GM23248 (cell line): ENCODE measurements at regions not wholly inside any gene's neighbourhood (a gene's known extent, or its start where the extent isn't known, plus 50 kb on each side); places are given as distances from the start of the nearest gene placed in this dataset.
"Not testable (repeated sequence)": the region's sequence is repeated elsewhere in the genome, so short reads cannot be mapped to it uniquely, and the experiment has no call there.

Source experiments
- DNase-seq: peaks from one replicate; pipeline ENCODE4 v3.0.0-alpha.2; 2015
- H2AFZ ChIP-seq: fragments of 200-600 bp; sonication (generic); 2 replicates; pipeline ENCODE4 v1.6.1; 2016; ENCODE audit warnings: antibody characterized with exemption
- H3F3A ChIP-seq: fragments of 200-600 bp; sonication (generic); 2 replicates; pipeline ENCODE4 v1.6.1; 2016; ENCODE audit warnings: mild to moderate bottlenecking, antibody characterized with exemption, mixed run types; ENCODE audit not compliant: insufficient read depth
- H3K27ac ChIP-seq: fragments of 200-600 bp; sonication (generic); 2 replicates; pipeline ENCODE4 v1.5.1; 2016; ENCODE audit warnings: mild to moderate bottlenecking
- H3K27me3 ChIP-seq: fragments of 200-600 bp; sonication (generic); replicated peaks from 2 replicates; pipeline ENCODE4 v1.6.1; 2016; ENCODE audit warnings: mild to moderate bottlenecking; ENCODE audit not compliant: insufficient read depth
- H3K36me3 ChIP-seq: fragments of 200-600 bp; sonication (generic); 2 replicates; pipeline ENCODE4 v1.6.1; 2016; ENCODE audit warnings: low read depth, mild to moderate bottlenecking
- H3K4me1 ChIP-seq: fragments of 200-600 bp; sonication (generic); 2 replicates; pipeline ENCODE4 v1.6.1; 2016; ENCODE audit warnings: mild to moderate bottlenecking; ENCODE audit not compliant: insufficient read depth
- H3K4me2 ChIP-seq: fragments of 200-600 bp; sonication (generic); one replicate; pipeline ENCODE4 v1.6.1; 2016; ENCODE audit warnings: mild to moderate bottlenecking; ENCODE audit not compliant: unreplicated experiment
- H3K4me3 ChIP-seq: fragments of 200-600 bp; sonication (generic); 2 replicates; pipeline ENCODE4 v1.5.1; 2016; ENCODE audit warnings: mild to moderate bottlenecking
- H3K79me2 ChIP-seq: fragments of 200-600 bp; sonication (generic); 2 replicates; pipeline ENCODE4 v1.6.1; 2016; ENCODE audit warnings: mild to moderate bottlenecking; ENCODE audit not compliant: insufficient read depth
- H3K9ac ChIP-seq: fragments of 200-600 bp; sonication (generic); 2 replicates; pipeline ENCODE4 v1.6.1; 2016; ENCODE audit warnings: mild to moderate bottlenecking
- H3K9me2 ChIP-seq: fragments of 200-600 bp; sonication (generic); 2 replicates; pipeline ENCODE4 v1.6.1; 2016; ENCODE audit warnings: mixed run types, mild to moderate bottlenecking, moderate library complexity; ENCODE audit not compliant: insufficient read depth
- H3K9me3 ChIP-seq: fragments of 200-600 bp; sonication (generic); one replicate; pipeline ENCODE4 v1.6.1; 2017; ENCODE audit warnings: low read depth
- H4K20me1 ChIP-seq: fragments of 200-600 bp; sonication (generic); 2 replicates; pipeline ENCODE4 v1.6.0; 2016; ENCODE audit not compliant: insufficient read depth
- EZH2 ChIP-seq: fragments of 200-600 bp; sonication (generic); IDR thresholded peaks from 2 replicates; pipeline ENCODE4 v1.6.1; 2018; ENCODE audit warnings: antibody characterized with exemption, mild to moderate bottlenecking; ENCODE audit not compliant: insufficient read depth, poor library complexity, severe bottlenecking
- EZH2phosphoT487 ChIP-seq: fragments of 200-600 bp; sonication (generic); IDR thresholded peaks from 2 replicates; pipeline ENCODE4 v1.6.1; 2018; ENCODE audit warnings: antibody characterized with exemption, moderate library complexity, mild to moderate bottlenecking, low read depth; ENCODE audit not compliant: insufficient read depth
- WGBS, 2 experiments: methylation state at CpG; one replicate each; pipeline ENCODE4 v1.1.6; 2015 to 2017; ENCODE audit warnings: low lambda C conversion rate in 2 of 2, low coverage in 1 of 2; ENCODE audit errors: missing lambda C conversion rate in 2 of 2; 5-methylcytosine and 5-hydroxymethylcytosine counted together
- in situ Hi-C: fragments of 300-500 bp; cut with MboI; formaldehyde crosslinking; loops from 2 replicates; pipeline ENCODE4 v1.15.0; 2020

DNA sequence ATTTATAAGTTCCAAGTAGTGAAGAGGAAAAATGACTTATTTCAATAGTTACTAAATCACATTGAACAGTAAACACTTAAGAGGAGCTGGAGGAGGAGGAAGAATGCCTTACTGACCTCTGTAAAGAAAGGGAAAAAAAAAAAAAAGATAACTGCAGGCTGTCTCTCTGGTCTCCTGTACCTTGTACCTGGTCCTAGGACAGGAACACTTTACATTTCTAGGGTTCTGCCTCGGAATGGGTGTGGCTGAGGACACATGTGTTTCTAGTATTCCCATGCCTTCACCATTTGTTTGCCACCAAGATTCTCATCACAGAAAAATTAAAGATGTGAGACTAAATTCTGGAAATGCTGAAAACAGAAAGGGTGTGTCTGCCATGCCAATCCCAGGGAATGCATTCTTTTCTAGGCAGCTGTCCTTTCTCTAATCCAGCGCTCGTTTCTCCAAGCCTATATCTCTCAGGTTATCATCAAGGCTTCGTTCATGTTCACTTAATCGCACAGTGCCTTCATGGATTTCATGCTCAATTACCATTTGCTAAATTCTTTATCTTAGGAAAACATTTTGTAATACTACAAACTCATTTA lies 1208.3 kb downstream of the OTOL1 start:
- WGBS, 2 experiments, result 31 to 40% methylated on average over 5 of the region's 5 CpGs
- peak overlapping the region; percentile 48; the same call in 1 of the 2 replicates for H2AFZ ChIP-seq

DNA sequence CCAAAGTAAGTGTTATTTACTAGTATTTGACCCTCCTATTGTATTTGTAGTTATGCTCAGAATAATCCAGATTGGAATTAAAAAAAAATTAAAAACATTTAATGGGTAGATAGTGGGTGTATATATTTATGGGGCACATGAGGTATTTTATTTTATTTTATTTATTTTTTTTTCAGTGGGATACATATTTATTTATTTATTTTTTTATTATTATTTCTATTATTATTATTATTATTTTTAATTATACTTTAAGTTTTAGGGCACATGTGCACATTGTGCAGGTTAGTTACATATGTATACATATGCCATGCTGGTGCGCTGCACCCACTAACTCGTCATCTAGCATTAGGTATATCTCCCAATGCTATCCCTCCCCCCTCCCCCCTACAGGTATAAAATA lies 1211.8 kb downstream of the OTOL1 start:
- H3K4me1 ChIP-seq, H3K4me2 ChIP-seq, H3K4me3 ChIP-seq, H3K36me3 ChIP-seq, H3K9ac ChIP-seq, H2AFZ ChIP-seq, DNase-seq, H3F3A ChIP-seq, H3K27me3 ChIP-seq, in situ Hi-C loops, H4K20me1 ChIP-seq, H3K9me2 ChIP-seq, H3K27ac ChIP-seq, H3K79me2 ChIP-seq, H3K9me3 ChIP-seq: not testable (repeated sequence)
- 96 to 100% methylated on average over 2 of the region's 2 CpGs for WGBS, 2 experiments

More for the DNA sequence above, 1208.3 kb downstream of the OTOL1 start:
- Histone ChIP-seq H3K9ac (no peak overlapping the region), H3K27me3 (no peaks in the 10 kb centered on the region), H4K20me1 (no peaks in the 10 kb centered on the region), H3K9me3 (no peaks in the 10 kb centered on the region), H3K4me1 (peaks cover 7% of the 10 kb centered on the region; the same call in 1 of the 2 replicates), H3F3A (no peaks in the 10 kb centered on the region), H3K36me3 (no peaks in the 10 kb centered on the region), H3K9me2 (no peaks in the 10 kb centered on the region), H3K4me3 (no peak overlapping the region), H3K79me2 (no peaks in the 10 kb centered on the region), H3K27ac (no peak overlapping the region), H3K4me2 (peak overlapping the region; percentile 7)
- no peak for TF ChIP-seq EZH2phosphoT487
- no peak for TF ChIP-seq EZH2
- DNase-seq, result peak; percentile 2
- in situ Hi-C loops, result no loop called here

DNA sequence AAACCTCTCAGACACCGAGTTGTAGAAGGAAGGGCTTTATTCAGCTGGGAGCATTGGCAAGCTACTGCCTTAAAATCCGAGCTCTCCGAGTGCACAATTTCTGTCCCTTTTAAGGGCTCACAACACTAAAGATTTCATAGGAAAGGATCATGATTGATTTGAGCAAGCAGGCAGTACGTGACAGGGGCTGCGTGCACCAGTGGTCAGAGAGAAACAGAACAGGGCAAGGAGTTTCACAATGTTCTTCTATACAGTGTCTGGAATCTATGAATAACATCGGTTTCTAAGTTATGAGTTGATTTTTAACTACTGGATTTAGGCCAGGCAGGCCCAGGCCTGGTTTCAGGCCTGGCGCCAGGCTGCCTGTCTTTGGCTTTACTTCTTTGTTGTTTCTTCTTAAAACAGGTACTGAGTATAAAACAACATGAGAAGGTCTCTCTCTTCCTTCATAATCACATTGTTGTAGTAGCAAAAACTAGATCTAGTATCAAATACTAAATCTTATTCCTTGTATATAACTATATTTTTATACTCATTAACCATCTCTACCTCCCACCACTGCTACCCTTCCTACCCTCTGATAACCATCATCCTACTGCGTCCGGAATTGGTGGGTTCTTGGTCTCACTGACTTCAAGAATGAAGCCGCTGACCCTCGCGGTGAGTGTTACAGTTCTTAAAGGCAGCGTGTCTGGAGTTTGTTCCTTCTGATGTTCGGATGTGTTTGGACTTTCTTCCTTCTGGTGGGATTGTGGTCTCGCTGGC lies 1212.5 kb downstream of the OTOL1 start:
- 82 to 87% methylated on average over 15 of the region's 15 CpGs for WGBS, 2 experiments
- H3K27me3 ChIP-seq, H3F3A ChIP-seq, in situ Hi-C loops, H3K9ac ChIP-seq, H3K9me3 ChIP-seq, H3K9me2 ChIP-seq, H3K36me3 ChIP-seq, H3K4me1 ChIP-seq, H3K4me2 ChIP-seq, DNase-seq, H3K4me3 ChIP-seq, H3K27ac ChIP-seq, H4K20me1 ChIP-seq, H3K79me2 ChIP-seq: not testable (repeated sequence)
- H2AFZ ChIP-seq, result 0 out of 2 replicates have a peak overlapping the region, but pooled peaks have one; percentile 5

DNA sequence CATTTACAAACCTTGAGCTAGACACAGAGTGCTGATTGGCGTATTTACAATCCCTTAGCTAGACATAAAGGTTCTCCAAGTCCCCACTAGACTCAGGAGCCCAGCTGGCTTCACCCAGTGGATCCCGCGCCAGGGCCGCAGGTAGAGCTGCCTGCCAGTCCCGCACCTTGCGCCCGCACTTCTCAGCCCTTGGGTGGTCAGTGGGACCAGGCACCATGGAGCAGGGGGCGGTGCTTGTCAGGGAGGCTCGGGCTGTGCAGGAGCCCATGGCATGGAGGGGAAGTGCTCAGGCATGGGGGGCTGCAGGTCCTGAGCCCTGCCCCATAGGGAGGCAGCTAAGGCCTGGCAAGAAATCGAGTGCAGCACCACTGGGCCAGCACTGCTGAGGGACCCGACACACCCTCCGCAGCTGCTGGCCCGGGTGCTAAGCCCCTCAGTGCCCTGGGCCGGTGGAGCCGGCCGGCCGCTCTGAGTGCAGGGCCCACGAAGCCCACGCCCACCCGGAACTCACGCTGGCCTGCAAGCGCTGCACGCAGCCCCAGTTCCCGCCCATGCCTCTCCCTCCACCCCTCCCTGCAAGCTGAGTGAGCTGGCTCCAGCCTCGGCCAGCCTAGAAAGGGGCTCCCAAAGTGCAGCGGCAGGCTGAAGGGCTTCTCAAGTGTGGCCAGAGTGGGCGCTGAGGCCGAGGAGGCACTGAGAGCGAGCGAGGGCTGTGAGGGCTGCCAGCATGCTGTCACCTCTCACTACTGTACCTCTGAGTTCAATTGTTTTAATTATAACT lies 1213.9 kb downstream of the OTOL1 start:
- Histone ChIP-seq H3K27me3 (no peaks in the 10 kb centered on the region), H3K36me3 (no peaks in the 10 kb centered on the region), H3K9ac (no peak overlapping the region), H4K20me1 (no peaks in the 10 kb centered on the region), H3K79me2 (no peaks in the 10 kb centered on the region), H3K9me2 (no peaks in the 10 kb centered on the region), H3K4me3 (no peak overlapping the region), H3F3A (no peaks in the 10 kb centered on the region), H3K4me1 (no peaks in the 10 kb centered on the region), H3K4me2 (no peak overlapping the region), H3K27ac (no peak overlapping the region), H3K9me3 (no peaks in the 10 kb centered on the region), H2AFZ (no peak overlapping the region)
- in situ Hi-C loops, result no loop called here
- DNase-seq, result no peak
- 92 to 94% methylated on average over 16 to 28 of the region's 30 CpGs for WGBS, 2 experiments
- TF ChIP-seq EZH2phosphoT487, result no peak
- TF ChIP-seq EZH2, result no peak

DNA sequence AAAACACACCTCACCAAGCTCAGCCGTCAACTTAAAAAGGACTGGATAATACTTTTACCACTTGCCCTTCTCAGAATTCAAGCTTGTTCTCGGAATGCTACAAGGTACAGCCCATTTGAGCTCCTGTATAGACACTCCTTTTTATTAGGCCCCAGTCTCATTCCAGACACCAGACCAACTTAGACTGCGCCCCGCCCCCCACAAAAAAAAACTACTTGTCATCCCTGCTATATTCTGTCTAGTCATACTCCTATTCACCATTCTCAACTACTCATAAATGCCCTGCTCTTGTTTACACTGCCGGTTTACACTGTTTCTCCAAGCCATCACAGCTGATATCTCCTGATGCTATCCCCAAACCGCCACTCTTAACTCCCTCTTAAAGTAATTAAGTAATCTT lies 1220.5 kb downstream of the OTOL1 start:
- peaks cover 17% of the 10 kb centered on the region for H3K4me1 ChIP-seq

More for the DNA sequence above, 1220.5 kb downstream of the OTOL1 start:
- H3F3A ChIP-seq, H3K9me3 ChIP-seq, H3K27me3 ChIP-seq, in situ Hi-C loops, H3K4me3 ChIP-seq, H3K79me2 ChIP-seq, H3K4me2 ChIP-seq, H3K27ac ChIP-seq, H4K20me1 ChIP-seq, H3K9ac ChIP-seq, H2AFZ ChIP-seq, H3K9me2 ChIP-seq, DNase-seq, H3K36me3 ChIP-seq: not testable (repeated sequence)
- WGBS, 2 experiments, result 81 to 83% methylated on average over 6 of the region's 6 CpGs
